Hepatocyte (in vitro differentiated cells): ENCODE measurements at regions not wholly inside any gene's neighbourhood (a gene's known extent, or its start where the extent isn't known, plus 50 kb on each side); places are given as distances from the start of the nearest gene placed in this dataset.

Experiments used
- DNase-seq: peaks from one replicate; pipeline ENCODE4 v3.0.0-alpha.2; 2016; ENCODE audit warnings: low spot score
- H2AFZ ChIP-seq: fragments of 200-600 bp; sonication (generic); 2 replicates; pipeline ENCODE4 v1.6.0; 2016; ENCODE audit warnings: antibody characterized with exemption, mild to moderate bottlenecking
- H3K27ac ChIP-seq: fragments of 200-600 bp; sonication (generic); 2 replicates; pipeline ENCODE4 v1.5.1; 2016; ENCODE audit warnings: mild to moderate bottlenecking
- H3K27me3 ChIP-seq: fragments of 200-600 bp; sonication (generic); 2 replicates; pipeline ENCODE4 v1.6.1; 2016
- H3K36me3 ChIP-seq: fragments of 200-600 bp; sonication (generic); replicated peaks from 2 replicates; pipeline ENCODE4 v1.5.1; 2016; ENCODE audit warnings: low read depth; ENCODE audit not compliant: insufficient read depth
- H3K4me1 ChIP-seq: fragments of 200-600 bp; sonication (generic); 2 replicates; pipeline ENCODE4 v1.5.1; 2016; ENCODE audit warnings: mild to moderate bottlenecking, moderate library complexity; ENCODE audit not compliant: insufficient read depth
- H3K4me2 ChIP-seq: fragments of 200-600 bp; sonication (generic); 2 replicates; pipeline ENCODE4 v1.6.0; 2016
- H3K4me3 ChIP-seq: fragments of 200-600 bp; sonication (generic); 2 replicates; pipeline ENCODE4 v1.5.1; 2016; ENCODE audit warnings: mild to moderate bottlenecking
- H3K79me2 ChIP-seq: fragments of 200-600 bp; sonication (generic); 2 replicates; pipeline ENCODE4 v1.6.0; 2017; ENCODE audit warnings: mild to moderate bottlenecking
- H3K9me2 ChIP-seq: fragments of 200-600 bp; sonication (generic); replicated peaks from 2 replicates; pipeline ENCODE4 v1.6.0; 2017; ENCODE audit warnings: mild to moderate bottlenecking; ENCODE audit not compliant: insufficient read depth
- H3K9me3 ChIP-seq: fragments of 200-600 bp; sonication (generic); 2 replicates; pipeline ENCODE4 v1.5.1; 2016; ENCODE audit warnings: low read depth, mild to moderate bottlenecking
- H4K20me1 ChIP-seq: fragments of 200-600 bp; sonication (generic); 2 replicates; pipeline ENCODE4 v1.6.0; 2016; ENCODE audit warnings: mild to moderate bottlenecking; ENCODE audit not compliant: insufficient read depth, poor library complexity, severe bottlenecking
- CTCF ChIP-seq: fragments of 200-600 bp; sonication (generic); IDR thresholded peaks from 2 replicates; pipeline ENCODE4 v1.5.1; 2016; ENCODE audit warnings: antibody characterized with exemption, mild to moderate bottlenecking; ENCODE audit not compliant: poor library complexity
- EZH2 ChIP-seq: fragments of 200-600 bp; sonication (generic); IDR thresholded peaks from 2 replicates; pipeline ENCODE4 v1.6.1; 2016; ENCODE audit warnings: antibody characterized with exemption, mild to moderate bottlenecking, borderline replicate concordance
- EZH2phosphoT487 ChIP-seq: fragments of 200-600 bp; sonication (generic); IDR thresholded peaks from one replicate; pipeline ENCODE4 v1.6.1; 2018; ENCODE audit warnings: antibody characterized with exemption, mild to moderate bottlenecking, low read depth, moderate library complexity; ENCODE audit not compliant: unreplicated experiment, severe bottlenecking
- WGBS: methylation state at CpG from one replicate; pipeline ENCODE4 v1.1.6; 2016; ENCODE audit warnings: low lambda C conversion rate; ENCODE audit errors: missing lambda C conversion rate; 5-methylcytosine and 5-hydroxymethylcytosine counted together

GRCh38 chr18:40915724-40916123 is 1039.3 kb upstream of the PIK3C3 start:
- H3K4me1 ChIP-seq = no peaks in the 10 kb centered on the region
- no peaks in the 10 kb centered on the region for H3K79me2 ChIP-seq
- no peak overlapping the region for H2AFZ ChIP-seq
- H3K9me2 ChIP-seq = no peaks in the 10 kb centered on the region
- WGBS = 89% methylated on average over 4 of the region's 4 CpGs
- TF ChIP-seq CTCF (no peak), EZH2phosphoT487 (no peak), EZH2 (no peak)
- DNase-seq = no peak
- H3K27ac ChIP-seq = no peak overlapping the region
- no peaks in the 10 kb centered on the region for H3K9me3 ChIP-seq
- H3K36me3 ChIP-seq = no peaks in the 10 kb centered on the region
- H3K4me3 ChIP-seq = no peak overlapping the region
- H4K20me1 ChIP-seq = no peaks in the 10 kb centered on the region
- no peaks in the 10 kb centered on the region for H3K27me3 ChIP-seq
- no peak overlapping the region for H3K4me2 ChIP-seq

- no peaks in the 10 kb centered on the region for H4K20me1 ChIP-seq
- no peak overlapping the region for H3K4me3 ChIP-seq
- 81% methylated on average over 4 of the region's 4 CpGs for WGBS
- H3K9me3 ChIP-seq = no peaks in the 10 kb centered on the region
- no peak overlapping the region for H3K27ac ChIP-seq
- H3K79me2 ChIP-seq = no peaks in the 10 kb centered on the region
- no peak for DNase-seq
- no peak overlapping the region for H3K4me2 ChIP-seq
- no peaks in the 10 kb centered on the region for H3K4me1 ChIP-seq
- no peaks in the 10 kb centered on the region for H3K36me3 ChIP-seq
- H3K9me2 ChIP-seq = no peaks in the 10 kb centered on the region
- TF ChIP-seq EZH2phosphoT487 = no peak
- no peak for TF ChIP-seq EZH2
- TF ChIP-seq CTCF = no peak
- no peaks in the 10 kb centered on the region for H3K27me3 ChIP-seq
- no peak overlapping the region for H2AFZ ChIP-seq
Observed at GRCh38 chr18:40911582-40912254, 1043.3 kb upstream of the PIK3C3 start.

GRCh38 chr18:40911041-40911440 is 1044.0 kb upstream of the PIK3C3 start:
- no peak for DNase-seq
- WGBS = 89% methylated on average over 3 of the region's 3 CpGs
- Histone ChIP-seq H3K36me3 (no peaks in the 10 kb centered on the region), H3K27me3 (no peaks in the 10 kb centered on the region), H3K4me3 (no peak overlapping the region), H3K4me1 (no peaks in the 10 kb centered on the region), H4K20me1 (no peaks in the 10 kb centered on the region), H2AFZ (no peak overlapping the region), H3K9me2 (no peaks in the 10 kb centered on the region), H3K4me2 (no peak overlapping the region), H3K79me2 (no peaks in the 10 kb centered on the region), H3K27ac (no peak overlapping the region), H3K9me3 (no peaks in the 10 kb centered on the region)
- TF ChIP-seq EZH2phosphoT487 (no peak), EZH2 (no peak), CTCF (no peak)
